HEK293 (cell line): ENCODE measurements at regions not wholly inside any gene's neighbourhood (a gene's known extent, or its start where the extent isn't known, plus 50 kb on each side); places are given as distances from the start of the nearest gene placed in this dataset.

ENCODE experiments used
- CTCF ChIA-PET: fragments of 350-600 bp; formaldehyde crosslinking; extraction: SDS; loops from one replicate; lab custom pipeline; 2021; ENCODE audit warnings: antibody characterized with exemption; lab: Yijun Ruan, JAX
- POLR2A ChIA-PET: fragments of 300-600 bp; formaldehyde crosslinking; extraction: SDS; loops from one replicate; lab custom pipeline; 2020; ENCODE audit warnings: antibody characterized with exemption, inconsistent platforms; lab: Yijun Ruan, JAX
- H3K27ac ChIP-seq: fragments of 200-500 bp; sonication (Bioruptor generic); 2 replicates; pipeline ENCODE4 v1.5.1; 2014; ENCODE audit warnings: low read depth, low read length, control low read depth, inconsistent platforms; ENCODE audit errors: extremely low read depth
- H3K36me3 ChIP-seq, 2 experiments: fragments of 200-500 bp in 1 of 2; sonication (Bioruptor generic) in 1 of 2; 1 replicate in 1 of 2; 2 replicates in 1 of 2; pipeline ENCODE4 v1.5.1; 2014 to 2017; ENCODE audit warnings: inconsistent platforms in 2 of 2, low read length in 2 of 2; ENCODE audit not compliant: control insufficient read depth in 2 of 2, insufficient read depth in 1 of 2
- H3K4me1 ChIP-seq: fragments of 200-500 bp; sonication (Bioruptor generic); 2 replicates; pipeline ENCODE4 v1.5.1; 2014; ENCODE audit warnings: mild to moderate bottlenecking, low read length, inconsistent platforms; ENCODE audit not compliant: control insufficient read depth, insufficient read depth
- H3K4me3 ChIP-seq: 2 replicates; pipeline ENCODE4 v1.5.1; 2011; ENCODE audit warnings: low read depth, mild to moderate bottlenecking, control low read depth, low read length, moderate library complexity
- H3K9me3 ChIP-seq: fragments of 200-500 bp; sonication (Bioruptor generic); 2 replicates; pipeline ENCODE4 v1.5.1; 2014; ENCODE audit warnings: low read depth, low read length, inconsistent platforms; ENCODE audit not compliant: control insufficient read depth, insufficient read depth
- BCL11B ChIP-seq: fragments of 450-650 bp; formaldehyde crosslinking; IDR thresholded peaks from 2 replicates; pipeline ENCODE4 v1.5.1; 2016; ENCODE audit warnings: low read depth, missing biosample characterization, missing genetic modification characterization
- FEZF1 ChIP-seq: fragments of 450-650 bp; formaldehyde crosslinking; IDR thresholded peaks from 2 replicates; pipeline ENCODE4 v1.5.1; 2016; ENCODE audit warnings: missing biosample characterization, missing genetic modification characterization
- GLI2 ChIP-seq: fragments of 450-650 bp; formaldehyde crosslinking; IDR thresholded peaks from 2 replicates; pipeline ENCODE4; 2017; ENCODE audit warnings: missing biosample characterization, missing genetic modification characterization, low read depth, borderline replicate concordance
- KLF7 ChIP-seq: fragments of 450-650 bp; formaldehyde crosslinking; IDR thresholded peaks from 2 replicates; pipeline ENCODE4 v1.5.1; 2016; ENCODE audit warnings: missing biosample characterization, missing genetic modification characterization, borderline replicate concordance
- KLF8 ChIP-seq: fragments of 450-650 bp; formaldehyde crosslinking; IDR thresholded peaks from 2 replicates; pipeline ENCODE4 v1.5.1; 2016; ENCODE audit warnings: missing biosample characterization, missing genetic modification characterization
- PRDM10 ChIP-seq: fragments of 450-650 bp; formaldehyde crosslinking; IDR thresholded peaks from 2 replicates; pipeline ENCODE4 v1.5.1; 2016; ENCODE audit warnings: missing biosample characterization, missing genetic modification characterization
- PRDM6 ChIP-seq: fragments of 450-650 bp; formaldehyde crosslinking; IDR thresholded peaks from 2 replicates; pipeline ENCODE4 v1.5.1; 2017; ENCODE audit warnings: missing biosample characterization, missing genetic modification characterization
- SCRT2 ChIP-seq: fragments of 450-650 bp; formaldehyde crosslinking; IDR thresholded peaks from 2 replicates; pipeline ENCODE4 v1.5.1; 2016; ENCODE audit warnings: missing biosample characterization, missing genetic modification characterization
- SP7 ChIP-seq: fragments of 450-650 bp; formaldehyde crosslinking; IDR thresholded peaks from 2 replicates; pipeline ENCODE4 v1.5.1; 2016; ENCODE audit warnings: missing biosample characterization, missing genetic modification characterization
- WT1 ChIP-seq: fragments of 450-650 bp; formaldehyde crosslinking; IDR thresholded peaks from 2 replicates; pipeline ENCODE4 v1.5.1; 2016; ENCODE audit warnings: missing biosample characterization, missing genetic modification characterization
- ZNF184 ChIP-seq: fragments of 450-650 bp; IDR thresholded peaks from 2 replicates; pipeline ENCODE4 v1.5.1; 2018; ENCODE audit warnings: missing biosample characterization, mild to moderate bottlenecking, missing genetic modification characterization
- ZNF19 ChIP-seq: fragments of 450-650 bp; formaldehyde crosslinking; IDR thresholded peaks from 2 replicates; pipeline ENCODE4; 2016; ENCODE audit warnings: missing biosample characterization, missing genetic modification characterization, low read depth
- ZNF366 ChIP-seq: fragments of 450-650 bp; formaldehyde crosslinking; conservative IDR thresholded peaks from 2 replicates; pipeline ENCODE4 v1.5.1; 2016; ENCODE audit warnings: missing biosample characterization, missing genetic modification characterization
- ZNF394 ChIP-seq: fragments of 450-650 bp; formaldehyde crosslinking; IDR thresholded peaks from 2 replicates; pipeline ENCODE4 v1.5.1; 2016; ENCODE audit warnings: missing biosample characterization, missing genetic modification characterization, mild to moderate bottlenecking, moderate library complexity, borderline replicate concordance
- ZNF423 ChIP-seq: fragments of 450-650 bp; formaldehyde crosslinking; IDR thresholded peaks from 2 replicates; pipeline ENCODE4 v1.5.1; 2016; ENCODE audit warnings: missing biosample characterization, missing genetic modification characterization
- ZNF549 ChIP-seq: fragments of 450-650 bp; IDR thresholded peaks from 2 replicates; pipeline ENCODE4 v1.5.1; 2018; ENCODE audit warnings: missing biosample characterization, missing genetic modification characterization, mild to moderate bottlenecking, inconsistent platforms, moderate library complexity
- ZNF600 ChIP-seq: fragments of 450-650 bp; formaldehyde crosslinking; IDR thresholded peaks from 2 replicates; pipeline ENCODE4 v1.5.1; 2016; ENCODE audit warnings: missing biosample characterization, missing genetic modification characterization
- ZNF639 ChIP-seq: fragments of 450-650 bp; formaldehyde crosslinking; IDR thresholded peaks from 2 replicates; pipeline ENCODE4 v1.5.1; 2016; ENCODE audit warnings: missing biosample characterization, missing genetic modification characterization
- ZNF660 ChIP-seq: fragments of 450-650 bp; IDR thresholded peaks from 2 replicates; pipeline ENCODE4 v1.5.1; 2018; ENCODE audit warnings: missing biosample characterization, mild to moderate bottlenecking, missing genetic modification characterization
- ZNF707 ChIP-seq: fragments of 450-650 bp; formaldehyde crosslinking; IDR thresholded peaks from 2 replicates; pipeline ENCODE4 v1.5.1; 2016; ENCODE audit warnings: missing biosample characterization, missing genetic modification characterization
- ZXDB ChIP-seq: fragments of 450-650 bp; formaldehyde crosslinking; IDR thresholded peaks from 2 replicates; pipeline ENCODE4 v1.5.1; 2016; ENCODE audit warnings: missing biosample characterization, missing genetic modification characterization
- TF ChIP-seq, protein P1 (sequence below): fragments of 450-650 bp; formaldehyde crosslinking; IDR thresholded peaks from 2 replicates; pipeline ENCODE4 v1.5.1; 2017; ENCODE audit warnings: missing biosample characterization, missing genetic modification characterization
- TF ChIP-seq, protein P2 (sequence below): fragments of 450-650 bp; formaldehyde crosslinking; IDR thresholded peaks from 2 replicates; pipeline ENCODE4 v1.5.1; 2016; ENCODE audit warnings: missing biosample characterization, missing genetic modification characterization
- TF ChIP-seq, protein P3 (sequence below): fragments of 450-650 bp; formaldehyde crosslinking; IDR thresholded peaks from 2 replicates; pipeline ENCODE4 v1.5.1; 2017; ENCODE audit warnings: missing biosample characterization, missing genetic modification characterization

DNA sequence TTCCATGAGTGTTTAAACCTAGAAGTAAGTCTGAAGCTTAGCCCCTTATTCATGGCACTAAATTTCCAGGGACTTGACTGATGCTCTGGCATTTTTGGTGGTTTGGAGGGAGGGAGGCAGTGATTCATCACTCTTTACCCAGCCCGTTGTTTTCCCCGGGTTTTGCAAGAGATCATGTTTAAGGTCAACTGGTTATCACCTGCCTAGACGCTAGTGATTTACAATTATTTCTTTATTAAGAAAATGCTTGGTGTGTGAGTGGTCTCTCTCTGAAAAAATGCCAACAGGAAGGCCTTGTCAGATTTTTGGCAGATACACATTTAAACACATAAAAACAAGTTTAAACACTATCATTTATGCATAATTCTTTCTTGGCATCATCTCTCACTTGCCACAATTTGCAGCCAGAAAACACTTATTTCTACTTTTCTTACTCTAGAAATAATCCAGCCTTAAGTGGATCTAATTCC lies 737.9 kb upstream of the ZNF608 start (continued):
- TF ChIP-seq ZNF423 (tag by site-specific recombination) = no peak
- TF ChIP-seq ZNF600 (tag by site-specific recombination) = no peak
- TF ChIP-seq, protein P1, sequence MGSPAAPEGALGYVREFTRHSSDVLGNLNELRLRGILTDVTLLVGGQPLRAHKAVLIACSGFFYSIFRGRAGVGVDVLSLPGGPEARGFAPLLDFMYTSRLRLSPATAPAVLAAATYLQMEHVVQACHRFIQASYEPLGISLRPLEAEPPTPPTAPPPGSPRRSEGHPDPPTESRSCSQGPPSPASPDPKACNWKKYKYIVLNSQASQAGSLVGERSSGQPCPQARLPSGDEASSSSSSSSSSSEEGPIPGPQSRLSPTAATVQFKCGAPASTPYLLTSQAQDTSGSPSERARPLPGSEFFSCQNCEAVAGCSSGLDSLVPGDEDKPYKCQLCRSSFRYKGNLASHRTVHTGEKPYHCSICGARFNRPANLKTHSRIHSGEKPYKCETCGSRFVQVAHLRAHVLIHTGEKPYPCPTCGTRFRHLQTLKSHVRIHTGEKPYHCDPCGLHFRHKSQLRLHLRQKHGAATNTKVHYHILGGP (tag by site-specific recombination) = peak; percentile 60
- TF ChIP-seq ZNF184 (tag by site-specific recombination) = peak; percentile 32; the same call in 1 of the 2 replicates
- peak; percentile 73 for TF ChIP-seq PRDM6 (tag by site-specific recombination)
- peak; percentile 75 for TF ChIP-seq ZXDB (tag by site-specific recombination)
- TF ChIP-seq WT1 (tag by site-specific recombination) = peak; percentile 63
- TF ChIP-seq SP7 (tag by site-specific recombination) = peak; percentile 81
- TF ChIP-seq ZNF549 (tag by site-specific recombination) = no peak
- peak; percentile 58; the same call in 1 of the 2 replicates for TF ChIP-seq ZNF639 (tag by site-specific recombination)
- TF ChIP-seq KLF8 (tag by site-specific recombination) = peak; percentile 38; the same call in 1 of the 2 replicates
- TF ChIP-seq FEZF1 (tag by site-specific recombination) = no peak; the same call in 1 of the 2 replicates
- TF ChIP-seq GLI2 (tag by site-specific recombination) = peak; percentile 21; the same call in 1 of the 2 replicates
- 0 out of 2 replicates have a peak, but pooled peaks have one; percentile 52 for TF ChIP-seq ZNF707 (tag by site-specific recombination)
- 0 out of 2 replicates have a peak, but pooled peaks have one; percentile 11 for TF ChIP-seq SCRT2 (tag by site-specific recombination)
- peak; percentile 70 for TF ChIP-seq ZNF366 (tag by site-specific recombination)

DNA sequence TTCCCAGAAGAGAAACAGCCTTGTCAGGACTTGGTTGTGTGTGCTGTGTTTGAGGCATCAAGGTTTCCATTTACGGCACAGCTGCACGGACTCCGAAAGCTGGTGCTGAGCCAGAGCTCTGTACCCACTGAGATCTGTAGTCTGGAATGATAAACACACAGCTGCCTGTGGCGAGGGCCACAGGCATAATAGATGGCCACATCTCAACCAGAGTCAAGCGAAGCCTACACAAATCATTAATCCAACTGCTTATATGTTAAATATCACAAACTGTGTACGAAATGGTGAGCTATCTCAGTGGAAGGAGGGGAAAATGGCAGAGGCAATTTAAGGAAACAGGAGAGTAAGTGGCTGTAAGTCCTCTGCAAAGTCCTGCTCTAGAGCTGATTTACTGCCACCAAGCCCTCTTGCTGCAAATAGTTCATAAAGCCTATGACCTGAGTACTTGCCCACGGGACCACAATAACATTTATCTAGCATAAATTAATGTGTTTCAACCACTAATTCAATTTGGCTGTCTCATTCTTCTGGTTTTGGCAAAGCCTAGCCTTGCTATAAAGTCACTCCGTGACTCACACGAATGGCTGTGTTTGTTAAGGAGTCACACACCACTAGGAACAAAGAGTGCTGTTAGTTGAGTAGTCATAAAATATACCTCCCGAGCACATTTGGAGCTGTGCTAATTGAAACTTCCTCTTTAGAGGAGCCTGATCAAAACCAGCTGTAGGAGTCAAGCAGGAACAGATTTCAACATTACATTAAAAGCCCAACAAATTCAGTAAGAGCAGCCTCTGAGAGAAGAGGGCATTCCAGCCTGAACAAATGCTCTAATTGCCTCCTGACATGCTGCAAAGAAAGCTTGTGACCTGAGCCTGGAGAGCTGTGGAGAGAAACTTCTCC lies 738.6 kb upstream of the ZNF608 start:
- ChIA-PET POLR2A (interaction anchor here (1.0 to 1.9 kb wide), 5 partner anchors 9 to 441 kb away, joined by 3 to 9 read pairs (median 3); no protein-coding TSS in a partner anchor), CTCF (no interaction called here)
- no peak overlapping the region for H3K4me3 ChIP-seq
- H3K4me1 ChIP-seq = peaks cover 24% of the 10 kb centered on the region
- H3K36me3 ChIP-seq = no peaks in the 10 kb centered on the region
- peak overlapping the region; percentile 97 for H3K27ac ChIP-seq
- no peaks in the 10 kb centered on the region for H3K9me3 ChIP-seq
- TF ChIP-seq ZNF19 (tag by site-specific recombination) (no peak), KLF7 (tag by site-specific recombination) (peak; percentile 76; the same call in 1 of the 2 replicates), ZNF660 (tag by site-specific recombination) (peak; percentile 86; the same call in 1 of the 2 replicates), ZNF423 (tag by site-specific recombination) (no peak), PRDM10 (peak; percentile 65), ZNF394 (tag by site-specific recombination) (peak; percentile 87), BCL11B (0 out of 2 replicates have a peak, but pooled peaks have one; percentile 17)
- TF ChIP-seq, protein P2, sequence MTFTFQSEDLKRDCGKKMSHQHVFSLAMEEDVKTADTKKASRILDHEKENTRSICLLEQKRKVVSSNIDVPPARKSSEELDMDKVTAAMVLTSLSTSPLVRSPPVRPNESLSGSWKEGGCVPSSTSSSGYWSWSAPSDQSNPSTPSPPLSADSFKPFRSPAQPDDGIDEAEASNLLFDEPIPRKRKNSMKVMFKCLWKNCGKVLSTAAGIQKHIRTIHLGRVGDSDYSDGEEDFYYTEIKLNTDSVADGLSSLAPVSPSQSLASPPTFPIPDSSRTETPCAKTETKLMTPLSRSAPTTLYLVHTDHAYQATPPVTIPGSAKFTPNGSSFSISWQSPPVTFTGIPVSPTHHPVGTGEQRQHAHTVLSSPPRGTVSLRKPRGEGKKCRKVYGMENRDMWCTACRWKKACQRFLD (tag by site-specific recombination) = no peak
- TF ChIP-seq, protein P3, sequence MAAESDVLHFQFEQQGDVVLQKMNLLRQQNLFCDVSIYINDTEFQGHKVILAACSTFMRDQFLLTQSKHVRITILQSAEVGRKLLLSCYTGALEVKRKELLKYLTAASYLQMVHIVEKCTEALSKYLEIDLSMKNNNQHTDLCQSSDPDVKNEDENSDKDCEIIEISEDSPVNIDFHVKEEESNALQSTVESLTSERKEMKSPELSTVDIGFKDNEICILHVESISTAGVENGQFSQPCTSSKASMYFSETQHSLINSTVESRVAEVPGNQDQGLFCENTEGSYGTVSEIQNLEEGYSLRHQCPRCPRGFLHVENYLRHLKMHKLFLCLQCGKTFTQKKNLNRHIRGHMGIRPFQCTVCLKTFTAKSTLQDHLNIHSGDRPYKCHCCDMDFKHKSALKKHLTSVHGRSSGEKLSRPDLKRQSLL = peak; percentile 58; the same call in 1 of the 2 replicates
